Psoas muscle (tissue), 7 donors: ENCODE measurements at regions not wholly inside any gene's neighbourhood (a gene's known extent, or its start where the extent isn't known, plus 50 kb on each side); places are given as distances from the start of the nearest gene placed in this dataset.
A peak's percentile ranks its signal among the peaks of the same experiment; 100 is the strongest.

Source experiments
- ATAC-seq, 4 donors: fragments of 200-7000 bp; cut with Tn5 transposase; one replicate each; pipeline ENCODE4 v1.9.1; 2020; ENCODE audit warnings: moderate library complexity in 3 of 4, mild to moderate bottlenecking in 2 of 4
- DNase-seq, 2 donors: peaks; one replicate each; pipeline ENCODE4 v3.0.0-alpha.2; 2020
- H3K27ac ChIP-seq: fragments of 200-600 bp; one replicate; pipeline ENCODE4 v1.8.0; 2022
- H3K27me3 ChIP-seq, 3 donors: fragments of 200-600 bp in 1 of 3; one replicate each; pipeline versions ENCODE4 v1.6.1 to v1.8.0; 2013 to 2022; ENCODE audit warnings: low read length in 2 of 3, mild to moderate bottlenecking in 2 of 3, moderate library complexity in 1 of 3; ENCODE audit not compliant: insufficient read depth in 3 of 3
- H3K36me3 ChIP-seq, 2 donors: fragments of 200-600 bp in 1 of 2; one replicate each; pipeline versions ENCODE4 v1.6.1 to v1.8.0; 2013 to 2022; ENCODE audit warnings: low read depth in 1 of 2, mild to moderate bottlenecking in 1 of 2, moderate library complexity in 1 of 2; ENCODE audit not compliant: insufficient read depth in 1 of 2
- H3K4me1 ChIP-seq: fragments of 200-600 bp; one replicate; pipeline ENCODE4 v1.8.0; 2022
- H3K4me3 ChIP-seq: fragments of 200-600 bp; one replicate; pipeline ENCODE4 v1.8.0; 2022; ENCODE audit warnings: mild to moderate bottlenecking
- H3K9me3 ChIP-seq: fragments of 200-600 bp; one replicate; pipeline ENCODE4 v1.8.0; 2022
- WGBS, 3 donors: extraction: QIAGEN DNeasy Blood & Tissue Kit; methylation state at CpG; one replicate each; pipeline versions ENCODE4 v1.1.6 to v1.1.7; 2013; 5-methylcytosine and 5-hydroxymethylcytosine counted together
- intact Hi-C, 2 donors: fragments of 100-400 bp; cut with DNase I; formaldehyde crosslinking; loops; one replicate each; pipeline versions ENCODE4 v1.11.0 to v1.14.2; 2022
- TF ChIP-seq, protein P1 (sequence below): fragments of 200-600 bp; IDR thresholded peaks from one replicate; pipeline ENCODE4 v1.8.0; 2022; ENCODE audit warnings: antibody characterized with exemption
- donor health status: healthy with polysubstance abuse.
- donor health status: DM: no; HTN: no; CAD: no; lungs with moderate emphysema.
- donor health status: Bipolar disorder and iron deficiency.
- donor health status: healthy.
- donor health status: DM: yes; HTN: yes; CAD: no.
- donor health status: DM: no; HTN: no; CAD: no.
- donor health status: DM: yes; HTN: yes; CAD: no.

DNA sequence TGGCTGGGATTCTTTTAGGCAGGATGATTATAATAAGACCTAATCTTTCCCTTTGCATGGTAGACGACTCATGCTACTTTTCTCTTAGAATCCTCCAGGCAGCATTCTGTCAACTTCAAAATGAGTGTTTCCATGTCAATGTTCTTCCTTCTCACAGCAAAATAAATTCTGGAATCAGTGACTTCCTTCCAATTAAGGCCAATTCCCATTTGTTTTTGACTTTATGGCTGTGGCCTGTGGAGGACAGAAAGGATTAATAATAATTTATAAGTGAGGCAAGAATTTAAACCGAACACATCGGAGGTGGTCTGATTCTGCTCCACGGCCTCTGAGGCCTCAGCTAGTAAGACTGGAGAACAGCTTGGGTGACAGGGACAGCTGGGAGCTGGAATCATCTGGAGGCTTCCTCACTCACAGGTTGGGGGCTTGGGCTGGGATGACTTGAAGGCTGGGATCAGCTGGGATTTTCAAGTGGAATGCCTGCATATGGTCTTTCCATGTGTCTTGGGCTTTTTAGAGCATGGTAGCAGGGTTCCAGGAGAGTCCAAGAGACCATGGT, 241.8 kb upstream of the MCTP2 start:
- 31 to 52% (median 37%) methylated on average over 4 of the region's 4 CpGs for WGBS, 3 donors
- Histone ChIP-seq H3K4me3 (no peak overlapping the region), H3K27ac (no peak overlapping the region), H3K9me3 (no peaks in the 10 kb centered on the region), H3K4me1 (no peaks in the 10 kb centered on the region), H3K27me3 (no peaks in the 10 kb centered on the region), H3K36me3 (no peaks in the 10 kb centered on the region)
- ATAC-seq, result no peak
- DNase-seq, result no peak
- intact Hi-C loops, result no loop called here
- TF ChIP-seq, protein P1, sequence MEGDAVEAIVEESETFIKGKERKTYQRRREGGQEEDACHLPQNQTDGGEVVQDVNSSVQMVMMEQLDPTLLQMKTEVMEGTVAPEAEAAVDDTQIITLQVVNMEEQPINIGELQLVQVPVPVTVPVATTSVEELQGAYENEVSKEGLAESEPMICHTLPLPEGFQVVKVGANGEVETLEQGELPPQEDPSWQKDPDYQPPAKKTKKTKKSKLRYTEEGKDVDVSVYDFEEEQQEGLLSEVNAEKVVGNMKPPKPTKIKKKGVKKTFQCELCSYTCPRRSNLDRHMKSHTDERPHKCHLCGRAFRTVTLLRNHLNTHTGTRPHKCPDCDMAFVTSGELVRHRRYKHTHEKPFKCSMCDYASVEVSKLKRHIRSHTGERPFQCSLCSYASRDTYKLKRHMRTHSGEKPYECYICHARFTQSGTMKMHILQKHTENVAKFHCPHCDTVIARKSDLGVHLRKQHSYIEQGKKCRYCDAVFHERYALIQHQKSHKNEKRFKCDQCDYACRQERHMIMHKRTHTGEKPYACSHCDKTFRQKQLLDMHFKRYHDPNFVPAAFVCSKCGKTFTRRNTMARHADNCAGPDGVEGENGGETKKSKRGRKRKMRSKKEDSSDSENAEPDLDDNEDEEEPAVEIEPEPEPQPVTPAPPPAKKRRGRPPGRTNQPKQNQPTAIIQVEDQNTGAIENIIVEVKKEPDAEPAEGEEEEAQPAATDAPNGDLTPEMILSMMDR, result no peak

DNA sequence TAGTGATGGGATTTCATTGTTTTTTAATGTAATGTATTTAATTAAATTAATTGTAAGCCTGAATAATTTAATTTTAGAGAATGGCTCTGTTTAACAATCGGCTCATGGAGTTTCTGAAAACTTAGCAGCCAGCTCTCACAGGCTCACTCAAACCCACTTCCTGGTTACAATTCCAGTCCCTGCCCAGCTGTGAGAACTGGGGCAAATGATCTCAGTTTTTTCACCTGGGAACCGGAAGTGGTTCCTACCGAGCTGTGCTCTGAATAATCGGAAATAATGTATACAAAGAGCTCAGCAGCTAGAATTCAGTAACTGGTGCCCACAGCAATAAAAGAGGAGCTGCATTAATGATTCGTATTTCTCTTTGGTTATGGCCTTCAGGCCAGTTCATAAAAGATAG, 244.3 kb upstream of the MCTP2 start:
- H3K9me3 ChIP-seq, result no peaks in the 10 kb centered on the region
- no peaks in the 10 kb centered on the region for H3K4me1 ChIP-seq
- 80 to 90% (median 84%) methylated on average over 5 of the region's 5 CpGs for WGBS, 3 donors
- H3K36me3 ChIP-seq, result no peaks in the 10 kb centered on the region
- no peaks in the 10 kb centered on the region for H3K27me3 ChIP-seq
- no peak overlapping the region for H3K27ac ChIP-seq
- TF ChIP-seq, protein P1, result no peak
- ATAC-seq (no peak), DNase-seq (no peak)
- H3K4me3 ChIP-seq, result no peak overlapping the region
- intact Hi-C loops, result no loop called here

DNA sequence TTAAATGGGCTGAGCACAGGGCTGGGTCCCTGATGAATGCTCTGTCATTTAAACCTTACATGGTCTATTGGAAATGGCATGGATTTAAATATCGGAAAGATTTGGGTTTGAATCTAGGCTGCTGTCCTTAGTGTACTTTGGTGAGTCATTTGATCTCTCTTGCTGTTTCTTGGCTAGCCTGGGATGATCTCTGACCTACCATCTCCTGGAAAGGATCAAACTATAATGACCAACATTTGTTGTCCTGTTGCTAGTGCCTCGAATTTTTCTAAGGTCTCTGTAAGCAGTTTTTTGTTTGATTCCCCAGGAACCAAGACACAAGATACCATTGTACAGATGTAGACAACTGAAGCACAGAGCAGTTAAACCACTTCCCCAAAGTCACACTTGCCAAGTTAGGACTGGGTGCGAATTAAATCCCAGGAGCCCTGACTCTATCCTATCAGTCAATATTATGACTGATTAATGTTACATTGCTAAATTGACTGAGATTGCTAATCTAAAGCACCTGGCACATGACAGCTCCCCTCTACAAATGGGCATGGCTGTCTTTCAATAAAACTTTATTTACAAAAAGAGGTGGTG, 244.9 kb upstream of the MCTP2 start:
- intact Hi-C loops, result no loop called here
- no peak for ATAC-seq
- no peaks in the 10 kb centered on the region for H3K27me3 ChIP-seq
- DNase-seq, result no peak
- H3K27ac ChIP-seq, result no peak overlapping the region
- no peaks in the 10 kb centered on the region for H3K4me1 ChIP-seq
- no peaks in the 10 kb centered on the region for H3K9me3 ChIP-seq
- H3K36me3 ChIP-seq, result no peaks in the 10 kb centered on the region
- WGBS, 3 donors, result 38 to 51% (median 42%) methylated on average over 3 of the region's 3 CpGs
- TF ChIP-seq, protein P1, result no peak
- no peak overlapping the region for H3K4me3 ChIP-seq

DNA sequence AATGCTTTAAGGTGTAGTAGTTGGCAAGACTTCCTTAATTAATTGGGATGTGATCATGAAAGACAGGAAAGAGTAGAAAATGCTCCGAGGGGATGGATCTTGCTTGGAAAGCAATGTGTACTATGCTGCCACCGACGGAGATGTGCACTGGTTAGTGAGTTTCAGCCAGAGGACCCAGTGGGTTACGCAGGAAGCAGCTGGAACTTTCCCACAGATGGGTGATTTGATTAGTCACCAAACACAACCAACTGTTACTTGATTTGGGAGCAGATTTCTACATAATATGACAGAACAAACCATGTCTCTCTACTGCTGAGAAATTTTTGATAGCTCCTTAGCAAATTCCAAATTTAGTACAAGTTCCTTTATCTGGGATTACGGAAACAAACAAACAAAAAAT, 245.4 kb upstream of the MCTP2 start:
- Histone ChIP-seq H3K36me3 (no peaks in the 10 kb centered on the region), H3K27ac (no peak overlapping the region), H3K9me3 (no peaks in the 10 kb centered on the region), H3K4me1 (no peaks in the 10 kb centered on the region), H3K27me3 (no peaks in the 10 kb centered on the region), H3K4me3 (no peak overlapping the region)
- 35 to 57% (median 38%) methylated on average over 5 of the region's 5 CpGs for WGBS, 3 donors
- intact Hi-C loops, result no loop called here
- ATAC-seq (peak in 3 of 4 donors; percentile 37 to 64 (median 46)), DNase-seq (no peak)
- TF ChIP-seq, protein P1, result no peak

DNA sequence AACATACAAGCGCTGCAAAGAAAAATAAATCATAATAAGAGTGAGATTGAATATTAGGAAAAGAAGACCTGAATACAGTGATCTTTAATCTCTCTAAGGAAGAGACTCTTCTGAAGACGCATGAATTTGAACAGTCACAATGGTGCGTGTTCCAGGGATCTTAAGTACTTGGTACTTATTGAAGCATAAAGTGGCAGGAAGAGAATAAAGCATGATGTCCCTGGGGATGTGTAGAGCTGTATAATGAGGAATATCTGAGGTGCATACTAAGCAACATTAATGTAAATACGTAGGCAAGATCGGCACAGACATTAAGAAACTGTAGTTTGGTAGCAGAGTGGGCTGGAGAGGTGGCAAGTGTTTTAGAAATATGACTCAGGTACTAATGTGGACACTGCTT, 246.2 kb upstream of the MCTP2 start:
- Histone ChIP-seq H3K27ac (no peak overlapping the region), H3K4me3 (no peak overlapping the region), H3K4me1 (no peaks in the 10 kb centered on the region), H3K9me3 (no peaks in the 10 kb centered on the region), H3K27me3 (no peaks in the 10 kb centered on the region), H3K36me3 (no peaks in the 10 kb centered on the region)
- 72 to 93% (median 73%) methylated on average over 5 of the region's 5 CpGs for WGBS, 3 donors
- TF ChIP-seq, protein P1, result no peak
- ATAC-seq (no peak), DNase-seq (no peak)
- intact Hi-C loops, result no loop called here
